ENCODE measurements at regions not wholly inside any gene's neighbourhood (a gene's known extent, or its start where the extent isn't known, plus 50 kb on each side); places are given as distances from the start of the nearest gene placed in this dataset.

DNA sequence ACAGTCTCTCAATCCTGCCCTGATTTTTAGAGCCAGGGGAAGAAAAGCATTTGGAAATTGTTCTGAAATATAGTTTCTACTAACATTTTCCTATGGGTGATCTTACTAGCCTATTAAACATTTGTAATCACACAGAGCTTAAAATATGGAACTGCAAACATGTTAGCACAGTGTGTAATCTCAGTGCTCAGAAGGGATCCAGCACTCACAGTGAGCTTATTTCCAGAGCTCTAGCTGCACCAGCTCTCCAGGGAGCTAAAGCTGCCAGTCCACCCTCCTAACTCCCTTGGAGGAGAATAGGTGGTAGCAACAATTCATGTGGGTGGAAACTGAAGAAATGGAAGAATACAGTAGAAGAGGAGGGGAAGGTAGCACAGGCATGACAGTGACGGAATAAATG is 64.9 kb upstream of the SYT1 start:
- TF ChIP-seq ARNTL (CRISPR knock-in tag; IDR thresholded peaks at IDR 0.05; ENCODE audit: borderline replicate concordance, low read depth) (no peak), CSDC2 (CRISPR knock-in tag; IDR thresholded peaks at IDR 0.05) (no peak)
- TF ChIP-seq, protein P1, sequence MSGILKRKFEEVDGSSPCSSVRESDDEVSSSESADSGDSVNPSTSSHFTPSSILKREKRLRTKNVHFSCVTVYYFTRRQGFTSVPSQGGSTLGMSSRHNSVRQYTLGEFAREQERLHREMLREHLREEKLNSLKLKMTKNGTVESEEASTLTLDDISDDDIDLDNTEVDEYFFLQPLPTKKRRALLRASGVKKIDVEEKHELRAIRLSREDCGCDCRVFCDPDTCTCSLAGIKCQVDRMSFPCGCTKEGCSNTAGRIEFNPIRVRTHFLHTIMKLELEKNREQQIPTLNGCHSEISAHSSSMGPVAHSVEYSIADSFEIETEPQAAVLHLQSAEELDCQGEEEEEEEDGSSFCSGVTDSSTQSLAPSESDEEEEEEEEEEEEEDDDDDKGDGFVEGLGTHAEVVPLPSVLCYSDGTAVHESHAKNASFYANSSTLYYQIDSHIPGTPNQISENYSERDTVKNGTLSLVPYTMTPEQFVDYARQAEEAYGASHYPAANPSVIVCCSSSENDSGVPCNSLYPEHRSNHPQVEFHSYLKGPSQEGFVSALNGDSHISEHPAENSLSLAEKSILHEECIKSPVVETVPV (CRISPR knock-in tag; IDR thresholded peaks at IDR 0.05) = no peak
- TF ChIP-seq, protein P2, sequence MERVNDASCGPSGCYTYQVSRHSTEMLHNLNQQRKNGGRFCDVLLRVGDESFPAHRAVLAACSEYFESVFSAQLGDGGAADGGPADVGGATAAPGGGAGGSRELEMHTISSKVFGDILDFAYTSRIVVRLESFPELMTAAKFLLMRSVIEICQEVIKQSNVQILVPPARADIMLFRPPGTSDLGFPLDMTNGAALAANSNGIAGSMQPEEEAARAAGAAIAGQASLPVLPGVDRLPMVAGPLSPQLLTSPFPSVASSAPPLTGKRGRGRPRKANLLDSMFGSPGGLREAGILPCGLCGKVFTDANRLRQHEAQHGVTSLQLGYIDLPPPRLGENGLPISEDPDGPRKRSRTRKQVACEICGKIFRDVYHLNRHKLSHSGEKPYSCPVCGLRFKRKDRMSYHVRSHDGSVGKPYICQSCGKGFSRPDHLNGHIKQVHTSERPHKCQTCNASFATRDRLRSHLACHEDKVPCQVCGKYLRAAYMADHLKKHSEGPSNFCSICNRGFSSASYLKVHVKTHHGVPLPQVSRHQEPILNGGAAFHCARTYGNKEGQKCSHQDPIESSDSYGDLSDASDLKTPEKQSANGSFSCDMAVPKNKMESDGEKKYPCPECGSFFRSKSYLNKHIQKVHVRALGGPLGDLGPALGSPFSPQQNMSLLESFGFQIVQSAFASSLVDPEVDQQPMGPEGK (CRISPR knock-in tag; IDR thresholded peaks at IDR 0.05; ENCODE audit: borderline replicate concordance) = no peak

Measured in SK-N-SH treated with all-trans-retinoic acid at 6 μM for 48 hours (cell line).